PC-3 (cell line): ENCODE measurements at regions not wholly inside any gene's neighbourhood (a gene's known extent, or its start where the extent isn't known, plus 50 kb on each side); places are given as distances from the start of the nearest gene placed in this dataset.

ENCODE experiments used
- ATAC-seq: fragments of 200-7000 bp; cut with Tn5 transposase; 2 replicates; pipeline ENCODE4 v1.9.1; 2020; ENCODE audit warnings: mild to moderate bottlenecking, moderate library complexity
- BruUV-seq: library from RNA; stranded (reverse); fragments of 400-500 nt; replicated peaks from 2 replicates; lab custom pipeline; 2021; lab: Mats Ljungman, UMichigan
- CTCF ChIA-PET: fragments of 300-600 bp; sonication (Branson Sonifier 250); formaldehyde crosslinking; loops from one replicate; lab custom pipeline; 2022; ENCODE audit warnings: antibody characterized with exemption; lab: Charles Lee
- POLR2A ChIA-PET: fragments of 300-600 bp; sonication (Branson Sonifier 250); formaldehyde crosslinking; loops from one replicate; lab custom pipeline; 2022; ENCODE audit warnings: antibody characterized with exemption; ENCODE audit not compliant: unreplicated experiment; lab: Charles Lee
- DNase-seq: peaks from one replicate; pipeline ENCODE4 v3.0.0-alpha.2; 2015
- H2AFZ ChIP-seq: fragments of 300-600 bp; sonication (generic); 2 replicates; pipeline ENCODE4 v1.6.0; 2016; ENCODE audit warnings: antibody characterized with exemption, low read length
- H3F3A ChIP-seq: fragments of 300-600 bp; sonication (generic); one replicate; pipeline ENCODE4 v1.6.0; 2017; ENCODE audit warnings: antibody characterized with exemption, low read length, control low read depth, mild to moderate bottlenecking; ENCODE audit not compliant: unreplicated experiment
- H3K27ac ChIP-seq: fragments of 300-600 bp; sonication (generic); 2 replicates; pipeline ENCODE4 v1.5.1; 2016; ENCODE audit warnings: mild to moderate bottlenecking, low read length
- H3K27me3 ChIP-seq: fragments of 300-600 bp; sonication (generic); 2 replicates; pipeline ENCODE4 v1.6.1; 2016; ENCODE audit warnings: low read length, mixed read lengths
- H3K36me3 ChIP-seq: fragments of 300-600 bp; sonication (generic); 2 replicates; pipeline ENCODE4 v1.6.1; 2016; ENCODE audit warnings: low read depth, mixed run types, low read length, mixed read lengths
- H3K4me1 ChIP-seq: fragments of 300-600 bp; sonication (generic); 2 replicates; pipeline ENCODE4 v1.5.1; 2016; ENCODE audit warnings: low read length; ENCODE audit not compliant: insufficient read depth
- H3K4me2 ChIP-seq: fragments of 300-600 bp; sonication (generic); 2 replicates; pipeline ENCODE4 v1.6.0; 2016; ENCODE audit warnings: low read length
- H3K4me3 ChIP-seq: fragments of 300-600 bp; sonication (generic); 2 replicates; pipeline ENCODE4 v1.5.1; 2016; ENCODE audit warnings: mild to moderate bottlenecking, low read length, mixed read lengths
- H3K79me2 ChIP-seq: fragments of 300-600 bp; sonication (generic); 2 replicates; pipeline ENCODE4 v1.6.1; 2017; ENCODE audit warnings: low read length, mixed read lengths
- H3K9ac ChIP-seq: fragments of 300-600 bp; sonication (generic); 2 replicates; pipeline ENCODE4 v1.6.0; 2016; ENCODE audit warnings: mild to moderate bottlenecking, low read length
- H3K9me2 ChIP-seq: fragments of 300-600 bp; sonication (generic); replicated peaks from 2 replicates; pipeline ENCODE4 v1.6.1; 2016; ENCODE audit warnings: mixed run types, low read length, mixed read lengths
- H3K9me3 ChIP-seq: fragments of 300-600 bp; sonication (generic); 2 replicates; pipeline ENCODE4 v1.6.1; 2016; ENCODE audit warnings: low read length, mixed read lengths
- H4K20me1 ChIP-seq: fragments of 300-600 bp; sonication (generic); 2 replicates; pipeline ENCODE4 v1.6.1; 2016; ENCODE audit warnings: low read length, mixed read lengths
- CTCF ChIP-seq: fragments of 300-600 bp; sonication (generic); conservative IDR thresholded peaks from 2 replicates; pipeline ENCODE4 v1.5.1; 2017; ENCODE audit warnings: antibody characterized with exemption, low read depth, mild to moderate bottlenecking, low read length
- EZH2 ChIP-seq: fragments of 300-600 bp; sonication (generic); IDR thresholded peaks from one replicate; pipeline ENCODE4 v1.6.1; 2017; ENCODE audit warnings: antibody characterized with exemption, mild to moderate bottlenecking, low read length; ENCODE audit not compliant: unreplicated experiment
- EZH2phosphoT487 ChIP-seq: fragments of 300-600 bp; sonication (generic); IDR thresholded peaks from 2 replicates; pipeline ENCODE4 v1.6.1; 2018; ENCODE audit warnings: mild to moderate bottlenecking, antibody characterized with exemption, low read length, borderline replicate concordance
- intact Hi-C: fragments of 100-400 bp; cut with micrococcal nuclease; formaldehyde crosslinking; loops from 2 replicates; pipeline ENCODE4 v1.9.0; 2023

- DNase-seq (peak; percentile 96), ATAC-seq (peak; percentile 40)
- no peaks in the 10 kb centered on the region for H4K20me1 ChIP-seq
- H3K27me3 ChIP-seq: no peaks in the 10 kb centered on the region
- H3K9me2 ChIP-seq: no peaks in the 10 kb centered on the region
- peak overlapping the region; percentile 30 for H3K4me2 ChIP-seq
- intact Hi-C loops: loop anchor here (10.0 kb wide), 1 partner anchor 371 kb away; the partner anchor contains the start of gene OSER1
- H3K9me3 ChIP-seq: no peaks in the 10 kb centered on the region
- peaks cover 59% of the 10 kb centered on the region for H3K4me1 ChIP-seq
- H3K79me2 ChIP-seq: no peaks in the 10 kb centered on the region
- peak overlapping the region; percentile 81 for H3K27ac ChIP-seq
- ChIA-PET POLR2A (no interaction called here), CTCF (no interaction called here)
- no peaks in the 10 kb centered on the region for H3K36me3 ChIP-seq
- H2AFZ ChIP-seq: no peak overlapping the region
- H3F3A ChIP-seq: peaks cover 5% of the 10 kb centered on the region
- BruUV-seq: no TSS peak
- H3K4me3 ChIP-seq: no peak overlapping the region
- H3K9ac ChIP-seq: peak overlapping the region; percentile 36
- TF ChIP-seq CTCF (no peak), EZH2phosphoT487 (no peak), EZH2 (no peak)
Measured at GRCh38 chr20:43843096-43843964, 71.3 kb upstream of the TOX2 start.

GRCh38 chr20:43842126-43843020 lies 72.3 kb upstream of the TOX2 start:
- H3K4me2 ChIP-seq: peak overlapping the region; percentile 21

More at GRCh38 chr20:43842126-43843020, 72.3 kb upstream of the TOX2 start:
- H3K9me2 ChIP-seq: no peaks in the 10 kb centered on the region
- H3K27me3 ChIP-seq: no peaks in the 10 kb centered on the region
- H3K9ac ChIP-seq: peak overlapping the region; percentile 36
- H3K27ac ChIP-seq: peak overlapping the region; percentile 81
- H2AFZ ChIP-seq: no peak overlapping the region
- CTCF ChIA-PET: no interaction called here
- DNase-seq (no peak), ATAC-seq (no peak)
- intact Hi-C loops: loop anchor here (10.0 kb wide), 1 partner anchor 372 kb away; the partner anchor contains the start of gene OSER1
- H3K79me2 ChIP-seq: no peaks in the 10 kb centered on the region
- peaks cover 59% of the 10 kb centered on the region for H3K4me1 ChIP-seq
- H4K20me1 ChIP-seq: no peaks in the 10 kb centered on the region
- TF ChIP-seq CTCF: no peak
- no peak for TF ChIP-seq EZH2
- no peak for TF ChIP-seq EZH2phosphoT487
- no peak overlapping the region for H3K4me3 ChIP-seq
- H3K9me3 ChIP-seq: no peaks in the 10 kb centered on the region
- peaks cover 5% of the 10 kb centered on the region for H3F3A ChIP-seq
- POLR2A ChIA-PET: no interaction called here
- BruUV-seq: no TSS peak
- H3K36me3 ChIP-seq: no peaks in the 10 kb centered on the region
